NOMO-1 treated with DMSO at 0.1 percent for 48 hours (cell line): ENCODE measurements at regions not wholly inside any gene's neighbourhood (a gene's known extent, or its start where the extent isn't known, plus 50 kb on each side); places are given as distances from the start of the nearest gene placed in this dataset.
"Not testable (repeated sequence)": the region's sequence is repeated elsewhere in the genome, so short reads cannot be mapped to it uniquely, and the experiment has no call there.

Experiments
- DNase-seq: peaks from one replicate; lab custom pipeline; 2025; ENCODE audit not compliant: unreplicated experiment; lab: John Stamatoyannopoulos, UW

- DNase-seq = no peak
Observed at GRCh38 chr16:54879681-54880080, 51.0 kb upstream of the IRX5 start.

- peak; percentile 57 for DNase-seq
Observed at GRCh38 chr16:54878301-54878700, 52.4 kb upstream of the IRX5 start.

GRCh38 chr16:54875443-54875842 lies 55.2 kb upstream of the IRX5 start:
- DNase-seq = no peak

GRCh38 chr16:54873716-54874373 lies 56.8 kb upstream of the IRX5 start:
- not testable (repeated sequence) for DNase-seq

- DNase-seq = no peak
Observed at GRCh38 chr16:54873071-54873470, 57.6 kb upstream of the IRX5 start.

- DNase-seq = no peak
Observed at GRCh38 chr16:54870151-54870550, 60.5 kb upstream of the IRX5 start.

GRCh38 chr16:54867302-54867832 lies 63.3 kb upstream of the IRX5 start:
- no peak for DNase-seq

- DNase-seq = no peak
Observed at GRCh38 chr16:54862529-54862928, 68.1 kb upstream of the IRX5 start.

GRCh38 chr16:54856871-54857270 lies 73.8 kb upstream of the IRX5 start:
- DNase-seq = no peak

- no peak for DNase-seq
Observed at GRCh38 chr16:54847609-54848008, 83.1 kb upstream of the IRX5 start.

GRCh38 chr16:54847207-54847606 lies 83.5 kb upstream of the IRX5 start:
- no peak for DNase-seq

- DNase-seq = no peak
Observed at GRCh38 chr16:54846766-54847165, 83.9 kb upstream of the IRX5 start.

- DNase-seq = no peak
Observed at GRCh38 chr16:54843424-54843750, 87.3 kb upstream of the IRX5 start.

- no peak for DNase-seq
Observed at GRCh38 chr16:54842743-54843423, 87.8 kb upstream of the IRX5 start.

- DNase-seq = no peak
Observed at GRCh38 chr16:54829691-54830090, 101.0 kb upstream of the IRX5 start.

- no peak for DNase-seq
Observed at GRCh38 chr16:54822892-54823291, 107.8 kb upstream of the IRX5 start.

GRCh38 chr16:54822492-54822891 lies 108.2 kb upstream of the IRX5 start:
- DNase-seq = no peak

- no peak for DNase-seq
Observed at GRCh38 chr16:54821731-54822130, 108.9 kb upstream of the IRX5 start.

- DNase-seq = no peak
Observed at GRCh38 chr16:54817940-54818574, 112.6 kb upstream of the IRX5 start.

- peak; percentile 17 for DNase-seq
Observed at GRCh38 chr16:54817432-54817831, 113.2 kb upstream of the IRX5 start.

- DNase-seq = peak; percentile 85
Observed at GRCh38 chr16:54816471-54816870, 114.2 kb upstream of the IRX5 start.

GRCh38 chr16:54815177-54815576 lies 115.5 kb upstream of the IRX5 start:
- DNase-seq = no peak
